CD4-positive, alpha-beta memory T cell (primary cell): ENCODE measurements at regions not wholly inside any gene's neighbourhood (a gene's known extent, or its start where the extent isn't known, plus 50 kb on each side); places are given as distances from the start of the nearest gene placed in this dataset.

Source experiments
- CTCF ChIA-PET: fragments of 350-600 bp; sonication (Branson Sonifier 250); formaldehyde crosslinking; loops from one replicate; lab custom pipeline; 2021; ENCODE audit warnings: inconsistent platforms; ENCODE audit not compliant: partially characterized antibody; lab: Charles Lee
- POLR2A ChIA-PET: fragments of 350-600 bp; sonication (Branson Sonifier 250); formaldehyde crosslinking; loops from one replicate; lab custom pipeline; 2021; ENCODE audit not compliant: partially characterized antibody; lab: Charles Lee
- DNase-seq, 5 donors: peaks; one replicate each; pipeline versions ENCODE4 v3.0.0 to v3.0.0-alpha.2; 2020 to 2022; ENCODE audit warnings: mixed read lengths in 1 of 5
- H3K27ac ChIP-seq: one replicate; pipeline ENCODE4 v1.7.0; 2013; ENCODE audit warnings: low read depth, low read length
- H3K27me3 ChIP-seq: 2 replicates; pipeline ENCODE4 v1.7.0; 2013; ENCODE audit warnings: mild to moderate bottlenecking, low read length, moderate library complexity; ENCODE audit not compliant: insufficient read depth
- H3K36me3 ChIP-seq: 2 replicates; pipeline ENCODE4 v1.7.0; 2013; ENCODE audit warnings: mild to moderate bottlenecking, low read length, moderate library complexity; ENCODE audit not compliant: insufficient read depth
- H3K4me1 ChIP-seq: 2 replicates; pipeline ENCODE4 v1.7.0; 2013; ENCODE audit warnings: mild to moderate bottlenecking, low read length, moderate library complexity; ENCODE audit not compliant: insufficient read depth
- H3K4me3 ChIP-seq, 2 donors: one replicate each; pipeline ENCODE4 v1.7.0; 2013; ENCODE audit warnings: low read length in 2 of 2, mild to moderate bottlenecking in 1 of 2
- H3K9me3 ChIP-seq, 2 donors: one replicate each; pipeline ENCODE4 v1.7.0; 2013; ENCODE audit warnings: low read length in 2 of 2, control low read depth in 1 of 2; ENCODE audit not compliant: control insufficient read depth in 1 of 2
- H3K27ac Mint-ChIP-seq, 7 donors: one replicate each; pipeline ENCODE4 v1.8.0; 2020 to 2021; ENCODE audit warnings: mixed read lengths in 7 of 7, mild to moderate bottlenecking in 6 of 7, inconsistent platforms in 3 of 7, moderate library complexity in 3 of 7
- H3K27me3 Mint-ChIP-seq, 2 donors: one replicate each; pipeline ENCODE4 v1.8.0; 2020 to 2021; ENCODE audit warnings: mixed read lengths in 2 of 2
- H3K36me3 Mint-ChIP-seq, 2 donors: one replicate each; pipeline ENCODE4 v1.8.0; 2020 to 2021; ENCODE audit warnings: mixed read lengths in 2 of 2, inconsistent platforms in 1 of 2, mild to moderate bottlenecking in 1 of 2
- H3K4me1 Mint-ChIP-seq, 4 donors: one replicate each; pipeline ENCODE4 v1.8.0; 2020 to 2021; ENCODE audit warnings: mixed read lengths in 4 of 4, mild to moderate bottlenecking in 1 of 4
- H3K4me3 Mint-ChIP-seq, 8 donors: one replicate each; pipeline ENCODE4 v1.8.0; 2020 to 2021; ENCODE audit warnings: mixed read lengths in 8 of 8, mild to moderate bottlenecking in 7 of 8, moderate library complexity in 6 of 8, inconsistent platforms in 3 of 8
- H3K9me3 Mint-ChIP-seq, 8 donors: one replicate each; pipeline ENCODE4 v1.8.0; 2020 to 2021; ENCODE audit warnings: mixed read lengths in 8 of 8, mild to moderate bottlenecking in 5 of 8, inconsistent platforms in 3 of 8, moderate library complexity in 1 of 8
- intact Hi-C: fragments of 100-400 bp; cut with micrococcal nuclease; formaldehyde crosslinking; loops from one replicate; pipeline ENCODE4 v1.15.1; 2023

DNA sequence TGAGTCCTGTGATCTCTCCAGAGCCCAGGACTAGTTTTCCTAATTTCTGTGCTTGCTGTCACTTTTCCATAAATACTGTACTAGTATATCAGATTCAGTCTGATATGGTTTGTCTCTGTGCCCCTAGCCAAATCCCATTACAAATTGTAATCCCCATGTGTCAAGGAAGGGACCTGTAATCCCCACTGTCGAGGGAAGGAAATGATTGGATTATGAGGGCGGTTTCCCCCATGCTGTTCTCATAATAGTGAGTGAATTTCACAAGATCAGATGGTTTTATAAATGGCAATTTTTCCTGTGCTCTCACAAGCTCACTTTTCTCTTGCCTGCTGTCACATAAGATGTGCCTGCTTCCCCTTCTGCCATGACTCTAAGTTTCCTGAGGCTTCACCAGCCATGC is 54.8 kb upstream of the IFRD1 start:
- no peaks in the 10 kb centered on the region for H3K9me3 Mint-ChIP-seq
- peak overlapping the region in 1 of 7 donors; percentile 57 for H3K27ac Mint-ChIP-seq
- H3K4me1 Mint-ChIP-seq = peaks cover 27 to 51% (median 32%) of the 10 kb centered on the region in 4 donors
- ChIA-PET CTCF (no interaction called here), POLR2A (no interaction called here)
- Histone ChIP-seq H3K36me3 (no peaks in the 10 kb centered on the region), H3K27me3 (no peaks in the 10 kb centered on the region), H3K27ac (no peak overlapping the region), H3K9me3 (no peaks in the 10 kb centered on the region), H3K4me3 (no peak overlapping the region), H3K4me1 (peaks cover 27% of the 10 kb centered on the region)
- peaks cover 7 to 9% of the 10 kb centered on the region in 2 donors for H3K27me3 Mint-ChIP-seq
- H3K4me3 Mint-ChIP-seq = peak overlapping the region in 2 of 8 donors; percentile 4 to 6
- intact Hi-C loops = no loop called here
- DNase-seq = no peak
- H3K36me3 Mint-ChIP-seq = no peaks in the 10 kb centered on the region

DNA sequence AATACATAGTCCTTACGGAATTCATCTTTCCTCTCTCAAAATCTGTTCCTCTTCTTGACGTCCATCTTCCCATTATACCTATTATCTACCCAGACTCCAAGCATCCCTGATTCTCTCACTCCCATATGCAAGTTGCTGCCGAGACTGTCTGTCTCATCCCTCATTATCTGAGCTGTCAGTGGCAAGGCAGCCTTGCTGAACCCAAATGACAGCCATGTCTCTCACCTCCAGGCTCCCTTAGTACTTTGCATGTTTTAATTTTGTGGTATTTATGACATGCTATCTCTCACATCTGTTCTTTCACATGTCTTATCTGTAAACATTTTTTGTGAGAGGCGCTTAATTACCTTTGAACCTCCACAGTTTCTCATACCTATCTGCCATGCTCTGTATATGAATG is 54.4 kb upstream of the IFRD1 start:
- Mint-ChIP-seq H3K27ac (no peak overlapping the region), H3K4me3 (peak overlapping the region in 1 of 8 donors; percentile 26), H3K9me3 (no peaks in the 10 kb centered on the region), H3K27me3 (peaks cover 7 to 9% of the 10 kb centered on the region in 2 donors), H3K4me1 (peaks cover 24 to 49% (median 30%) of the 10 kb centered on the region in 4 donors), H3K36me3 (no peaks in the 10 kb centered on the region)
- H3K27me3 ChIP-seq = no peaks in the 10 kb centered on the region
- ChIA-PET POLR2A (no interaction called here), CTCF (interaction anchor here (1.0 kb wide), 1 partner anchor 18 kb away, joined by 3 read pairs; no protein-coding TSS in a partner anchor)
- intact Hi-C loops = no loop called here
- H3K36me3 ChIP-seq = no peaks in the 10 kb centered on the region
- peaks cover 27% of the 10 kb centered on the region for H3K4me1 ChIP-seq
- H3K27ac ChIP-seq = no peak overlapping the region
- H3K4me3 ChIP-seq = no peak overlapping the region
- H3K9me3 ChIP-seq = no peaks in the 10 kb centered on the region
- DNase-seq = no peak

- H3K27ac Mint-ChIP-seq = peak overlapping the region; percentile 2 to 74 (median 58)
- intact Hi-C loops = no loop called here
- no peak overlapping the region for H3K4me3 ChIP-seq
- H3K36me3 ChIP-seq = no peaks in the 10 kb centered on the region
- no peak overlapping the region for H3K27ac ChIP-seq
- no peaks in the 10 kb centered on the region for H3K9me3 ChIP-seq
- peaks cover 16 to 33% (median 19%) of the 10 kb centered on the region in 4 donors for H3K4me1 Mint-ChIP-seq
- no peaks in the 10 kb centered on the region for H3K9me3 Mint-ChIP-seq
- peak overlapping the region in 7 of 8 donors; percentile 13 to 67 (median 61) for H3K4me3 Mint-ChIP-seq
- ChIA-PET CTCF (interaction anchor here (0.8 kb wide), 1 partner anchor 14 kb away, joined by 3 read pairs; no protein-coding TSS in a partner anchor), POLR2A (interaction anchor here (2.2 kb wide), 1 partner anchor 52 kb away, joined by 8 read pairs; the partner anchor contains the start of gene IFRD1)
- DNase-seq = peak in 4 of 5 donors; percentile 19 to 41 (median 32)
- H3K4me1 ChIP-seq = peaks cover 20% of the 10 kb centered on the region
- no peaks in the 10 kb centered on the region for H3K27me3 ChIP-seq
- H3K27me3 Mint-ChIP-seq = peaks cover 9 to 10% of the 10 kb centered on the region in 2 donors
- no peaks in the 10 kb centered on the region for H3K36me3 Mint-ChIP-seq
Measured at GRCh38 chr7:112398534-112398933, 51.7 kb upstream of the IFRD1 start.

- ChIA-PET POLR2A (interaction anchor here (2.2 kb wide), 1 partner anchor 51 kb away, joined by 8 read pairs; the partner anchor contains the start of gene IFRD1), CTCF (no interaction called here)
Measured at GRCh38 chr7:112399501-112399900, 50.8 kb upstream of the IFRD1 start.

GRCh38 chr7:112400141-112400540 is 50.1 kb upstream of the IFRD1 start:
- H3K27me3 ChIP-seq = no peaks in the 10 kb centered on the region
- no peak overlapping the region for H3K27ac ChIP-seq
- intact Hi-C loops = no loop called here
- Mint-ChIP-seq H3K4me1 (peaks cover 14 to 27% (median 18%) of the 10 kb centered on the region in 4 donors), H3K4me3 (no peak overlapping the region), H3K36me3 (no peaks in the 10 kb centered on the region), H3K9me3 (no peaks in the 10 kb centered on the region), H3K27me3 (peaks cover 8 to 12% of the 10 kb centered on the region in 2 donors), H3K27ac (no peak overlapping the region)
- DNase-seq = no peak
- H3K9me3 ChIP-seq = no peaks in the 10 kb centered on the region
- POLR2A ChIA-PET = interaction anchor here (0.6 to 2.2 kb wide), 2 partner anchors 12 to 50 kb away, joined by 3 to 8 read pairs; partner anchors contain the start of gene IFRD1
- H3K4me1 ChIP-seq = peaks cover 20% of the 10 kb centered on the region
- H3K36me3 ChIP-seq = no peaks in the 10 kb centered on the region
- CTCF ChIA-PET = interaction anchor here (1.8 kb wide), 1 partner anchor 13 kb away, joined by 5 read pairs; no protein-coding TSS in a partner anchor
- H3K4me3 ChIP-seq = no peak overlapping the region

More at GRCh38 chr7:112399501-112399900, 50.8 kb upstream of the IFRD1 start:
- no peak overlapping the region for H3K27ac Mint-ChIP-seq
- no peaks in the 10 kb centered on the region for H3K36me3 Mint-ChIP-seq
- Histone ChIP-seq H3K9me3 (no peaks in the 10 kb centered on the region), H3K27ac (no peak overlapping the region), H3K36me3 (no peaks in the 10 kb centered on the region), H3K4me1 (peaks cover 20% of the 10 kb centered on the region), H3K4me3 (no peak overlapping the region), H3K27me3 (no peaks in the 10 kb centered on the region)
- DNase-seq = no peak
- H3K27me3 Mint-ChIP-seq = peaks cover 9 to 10% of the 10 kb centered on the region in 2 donors
- peaks cover 14 to 27% (median 18%) of the 10 kb centered on the region in 4 donors for H3K4me1 Mint-ChIP-seq
- H3K9me3 Mint-ChIP-seq = no peaks in the 10 kb centered on the region
- no peak overlapping the region for H3K4me3 Mint-ChIP-seq
- intact Hi-C loops = no loop called here
